ENCODE measurements at regions not wholly inside any gene's neighbourhood (a gene's known extent, or its start where the extent isn't known, plus 50 kb on each side); places are given as distances from the start of the nearest gene placed in this dataset.

DNA sequence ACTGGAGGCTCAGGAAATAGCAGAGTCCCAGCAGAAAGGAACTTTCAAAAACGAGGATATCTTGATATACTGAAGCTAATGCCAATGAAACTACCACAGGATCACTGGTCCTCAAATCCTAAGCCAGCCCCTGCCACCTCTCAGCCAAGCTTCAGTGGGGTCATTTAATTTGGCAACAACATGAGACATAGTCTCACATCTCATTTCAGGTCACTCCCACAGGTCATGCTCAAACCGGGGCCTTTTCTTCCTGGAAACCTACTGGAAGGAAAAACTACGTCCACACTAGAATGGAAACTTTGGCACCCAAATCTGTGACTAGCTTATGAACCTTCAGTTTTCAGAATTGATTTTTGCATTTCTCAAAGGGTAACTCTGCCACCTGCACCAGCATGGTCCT is 61.9 kb upstream of the CYP2D6 start:
- TF ChIP-seq, protein P1, sequence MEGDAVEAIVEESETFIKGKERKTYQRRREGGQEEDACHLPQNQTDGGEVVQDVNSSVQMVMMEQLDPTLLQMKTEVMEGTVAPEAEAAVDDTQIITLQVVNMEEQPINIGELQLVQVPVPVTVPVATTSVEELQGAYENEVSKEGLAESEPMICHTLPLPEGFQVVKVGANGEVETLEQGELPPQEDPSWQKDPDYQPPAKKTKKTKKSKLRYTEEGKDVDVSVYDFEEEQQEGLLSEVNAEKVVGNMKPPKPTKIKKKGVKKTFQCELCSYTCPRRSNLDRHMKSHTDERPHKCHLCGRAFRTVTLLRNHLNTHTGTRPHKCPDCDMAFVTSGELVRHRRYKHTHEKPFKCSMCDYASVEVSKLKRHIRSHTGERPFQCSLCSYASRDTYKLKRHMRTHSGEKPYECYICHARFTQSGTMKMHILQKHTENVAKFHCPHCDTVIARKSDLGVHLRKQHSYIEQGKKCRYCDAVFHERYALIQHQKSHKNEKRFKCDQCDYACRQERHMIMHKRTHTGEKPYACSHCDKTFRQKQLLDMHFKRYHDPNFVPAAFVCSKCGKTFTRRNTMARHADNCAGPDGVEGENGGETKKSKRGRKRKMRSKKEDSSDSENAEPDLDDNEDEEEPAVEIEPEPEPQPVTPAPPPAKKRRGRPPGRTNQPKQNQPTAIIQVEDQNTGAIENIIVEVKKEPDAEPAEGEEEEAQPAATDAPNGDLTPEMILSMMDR (IDR thresholded peaks at IDR 0.05), result no peak
- TF ChIP-seq EP300 (IDR thresholded peaks at IDR 0.05), result no peak
- no peak for TF ChIP-seq POLR2A (IDR thresholded peaks at IDR 0.05)
- Histone ChIP-seq H3K27ac (no peak overlapping the region), H3K27me3 (no peaks in the 10 kb centered on the region), H3K4me3 (no peak overlapping the region), H3K9me3 (no peaks in the 10 kb centered on the region), H3K36me3 (no peaks in the 10 kb centered on the region), H3K4me1 (ENCODE audit: insufficient read depth) (no peaks in the 10 kb centered on the region)
- intact Hi-C loops (cut with DNase I), result no loop called here
- no peak for DNase-seq
- 32 to 39% (median 35%) methylated on average over 3 of the region's 3 CpGs for WGBS, 3 donors

DNA sequence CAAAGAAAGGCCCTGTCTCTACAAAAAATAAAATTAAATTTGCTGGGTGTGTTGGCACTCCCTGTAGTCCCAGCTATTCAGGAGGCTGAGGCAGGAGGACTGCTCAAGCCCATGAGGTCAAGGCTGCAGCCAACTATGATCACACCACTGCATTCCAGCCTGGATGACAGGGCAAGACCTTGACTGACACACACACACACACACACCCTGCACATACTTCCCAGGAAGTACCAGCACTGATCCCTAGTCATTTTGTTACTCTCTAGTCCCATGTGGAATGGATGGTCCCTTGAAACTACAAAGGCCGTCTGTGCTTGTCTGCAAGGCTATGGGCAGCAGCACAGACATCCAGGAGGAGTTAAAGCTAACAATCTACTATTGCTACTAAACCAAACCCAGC is 59.7 kb upstream of the CYP2D6 start:
- WGBS, 3 donors, result 75 to 89% (median 89%) methylated on average over 1 of the region's 1 CpG
- no peak for DNase-seq
- no peak overlapping the region for H3K27ac ChIP-seq

DNA sequence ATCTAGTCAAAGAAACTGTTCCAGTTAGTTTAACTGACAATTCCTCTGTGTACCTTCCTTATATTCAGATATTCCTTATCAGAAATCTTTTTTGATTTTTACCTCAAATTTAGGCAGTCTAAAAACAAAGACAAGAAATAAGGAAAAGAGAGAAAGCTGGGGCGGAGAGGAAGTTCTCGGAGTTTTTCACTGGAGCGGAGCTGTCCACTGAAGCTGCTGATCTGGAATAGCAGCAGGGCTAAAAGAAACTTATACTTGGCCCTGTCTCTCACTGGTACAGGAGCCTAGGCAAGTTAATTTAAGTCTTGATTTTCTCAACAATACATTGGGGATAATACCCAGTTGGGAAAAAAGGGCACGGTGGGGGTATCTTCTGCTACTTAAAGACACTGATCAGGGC is 59.2 kb upstream of the CYP2D6 start:
- WGBS, 3 donors, result 63 to 92% (median 74%) methylated on average over 4 of the region's 4 CpGs

More for the DNA sequence above, 59.7 kb upstream of the CYP2D6 start:
- Histone ChIP-seq H3K27me3 (no peaks in the 10 kb centered on the region), H3K4me3 (no peak overlapping the region), H3K9me3 (no peaks in the 10 kb centered on the region), H3K4me1 (ENCODE audit: insufficient read depth) (no peaks in the 10 kb centered on the region), H3K36me3 (no peaks in the 10 kb centered on the region)
- TF ChIP-seq POLR2A (IDR thresholded peaks at IDR 0.05), result no peak
- TF ChIP-seq EP300 (IDR thresholded peaks at IDR 0.05), result no peak
- TF ChIP-seq, protein P1 (IDR thresholded peaks at IDR 0.05), result no peak
- intact Hi-C loops (cut with DNase I), result no loop called here

DNA sequence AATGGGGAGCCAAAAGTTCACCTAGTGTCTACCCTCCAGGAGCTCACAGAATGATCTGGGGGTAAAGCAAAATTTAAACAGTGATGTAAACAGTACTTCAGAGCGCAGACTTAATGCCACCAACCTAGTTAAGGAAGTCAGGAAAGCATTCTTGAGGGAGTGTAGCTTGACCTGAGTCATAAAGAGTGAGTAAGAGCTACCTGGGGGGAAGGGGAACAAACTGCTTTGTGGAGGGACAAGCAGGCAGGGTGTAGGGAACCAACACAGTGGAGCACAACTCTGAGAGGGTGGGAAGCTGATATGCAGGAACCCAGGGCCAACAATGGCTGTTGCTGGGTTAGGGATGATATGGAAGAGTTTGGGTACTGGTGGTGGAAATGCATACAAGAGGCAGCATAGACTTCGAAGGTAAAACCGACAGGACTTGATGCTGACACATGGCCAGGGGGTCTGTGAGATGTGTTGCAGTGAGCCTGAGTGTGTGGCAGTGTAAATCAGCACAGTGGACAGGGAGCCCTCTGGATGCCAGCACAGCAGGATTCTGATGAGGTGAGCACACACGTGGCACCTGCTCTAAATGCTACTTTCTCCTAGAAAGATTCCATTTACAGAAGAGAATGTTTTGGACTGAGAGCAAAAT is 58.3 kb upstream of the CYP2D6 start:
- Histone ChIP-seq H3K4me3 (no peak overlapping the region), H3K36me3 (no peaks in the 10 kb centered on the region), H3K9me3 (no peaks in the 10 kb centered on the region), H3K27me3 (no peaks in the 10 kb centered on the region), H3K27ac (no peak overlapping the region), H3K4me1 (ENCODE audit: insufficient read depth) (no peaks in the 10 kb centered on the region)
- intact Hi-C loops (cut with DNase I), result no loop called here
- no peak for TF ChIP-seq POLR2A (IDR thresholded peaks at IDR 0.05)
- no peak for DNase-seq
- 76 to 83% (median 77%) methylated on average over 4 of the region's 4 CpGs for WGBS, 3 donors

More for the DNA sequence above, 59.2 kb upstream of the CYP2D6 start:
- H3K27me3 ChIP-seq, result no peaks in the 10 kb centered on the region
- no peak for DNase-seq
- no peaks in the 10 kb centered on the region for H3K4me1 ChIP-seq (ENCODE audit: insufficient read depth)
- TF ChIP-seq POLR2A (IDR thresholded peaks at IDR 0.05), result no peak
- TF ChIP-seq, protein P1 (IDR thresholded peaks at IDR 0.05), result no peak
- TF ChIP-seq EP300 (IDR thresholded peaks at IDR 0.05), result no peak
- no peaks in the 10 kb centered on the region for H3K36me3 ChIP-seq
- no peak overlapping the region for H3K4me3 ChIP-seq
- intact Hi-C loops (cut with DNase I), result no loop called here
- no peaks in the 10 kb centered on the region for H3K9me3 ChIP-seq
- no peak overlapping the region for H3K27ac ChIP-seq

DNA sequence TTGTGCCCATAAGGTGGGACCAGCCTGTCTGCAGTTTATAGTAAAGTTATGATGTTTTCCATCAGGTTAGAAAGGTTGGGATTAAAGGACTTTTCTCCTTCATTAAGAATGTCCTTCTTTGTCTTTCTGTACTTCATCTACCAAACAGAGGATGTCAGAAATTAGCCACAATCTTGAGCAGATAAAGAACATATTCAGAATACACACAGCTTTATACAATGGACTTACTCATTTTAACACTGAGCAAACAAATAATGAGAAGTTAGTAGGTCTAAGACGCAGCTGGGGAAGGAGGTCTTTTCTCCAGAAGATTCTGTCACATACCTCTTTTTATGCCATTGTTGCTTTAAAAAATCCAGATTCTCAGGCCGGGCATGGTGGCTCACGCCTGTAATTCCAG is 57.0 kb upstream of the CYP2D6 start:
- TF ChIP-seq EP300 (IDR thresholded peaks at IDR 0.05), result no peak
- TF ChIP-seq POLR2A (IDR thresholded peaks at IDR 0.05), result no peak
- TF ChIP-seq, protein P1 (IDR thresholded peaks at IDR 0.05), result no peak

More for the DNA sequence above, 57.0 kb upstream of the CYP2D6 start:
- H3K4me1 ChIP-seq (ENCODE audit: insufficient read depth), result no peaks in the 10 kb centered on the region
- DNase-seq, result no peak
- H3K27ac ChIP-seq, result no peak overlapping the region
- no peaks in the 10 kb centered on the region for H3K9me3 ChIP-seq
- H3K4me3 ChIP-seq, result no peak overlapping the region
- no peaks in the 10 kb centered on the region for H3K27me3 ChIP-seq
- 95 to 100% (median 96%) methylated on average over 3 of the region's 3 CpGs for WGBS, 3 donors
- H3K36me3 ChIP-seq, result no peaks in the 10 kb centered on the region
- intact Hi-C loops (cut with DNase I), result no loop called here
